ENCODE measurements at regions not wholly inside any gene's neighbourhood (a gene's known extent, or its start where the extent isn't known, plus 50 kb on each side); places are given as distances from the start of the nearest gene placed in this dataset.

DNA sequence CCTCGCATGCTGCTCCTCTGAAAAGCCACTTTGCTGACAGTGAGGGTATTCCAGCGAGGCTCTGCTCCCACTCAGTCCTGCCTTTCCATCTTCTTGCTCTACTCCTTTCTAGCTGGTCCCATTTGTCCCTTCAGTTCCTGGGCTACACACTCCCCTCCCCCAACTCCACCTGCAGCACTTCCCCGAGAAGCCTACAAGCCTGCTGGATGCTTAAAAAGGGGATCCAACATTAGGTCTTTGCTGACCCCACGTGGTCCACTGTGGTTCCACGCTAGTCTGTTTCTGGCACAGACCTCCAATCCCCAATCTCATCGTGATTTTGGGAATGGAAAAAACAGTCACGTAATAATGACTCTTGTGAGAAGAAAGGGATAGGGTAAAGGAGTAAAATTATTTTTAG lies 121.6 kb upstream of the SNX19 start:
- no peak for DNase-seq (ENCODE audit: low read depth, low spot score)
- no peaks in the 10 kb centered on the region for H3K9me3 Mint-ChIP-seq
- no peak overlapping the region for H3K4me3 Mint-ChIP-seq
- H3K36me3 Mint-ChIP-seq (ENCODE audit: low read depth): no peaks in the 10 kb centered on the region
- H3K4me1 Mint-ChIP-seq: no peaks in the 10 kb centered on the region
- TF ChIP-seq, protein P1, sequence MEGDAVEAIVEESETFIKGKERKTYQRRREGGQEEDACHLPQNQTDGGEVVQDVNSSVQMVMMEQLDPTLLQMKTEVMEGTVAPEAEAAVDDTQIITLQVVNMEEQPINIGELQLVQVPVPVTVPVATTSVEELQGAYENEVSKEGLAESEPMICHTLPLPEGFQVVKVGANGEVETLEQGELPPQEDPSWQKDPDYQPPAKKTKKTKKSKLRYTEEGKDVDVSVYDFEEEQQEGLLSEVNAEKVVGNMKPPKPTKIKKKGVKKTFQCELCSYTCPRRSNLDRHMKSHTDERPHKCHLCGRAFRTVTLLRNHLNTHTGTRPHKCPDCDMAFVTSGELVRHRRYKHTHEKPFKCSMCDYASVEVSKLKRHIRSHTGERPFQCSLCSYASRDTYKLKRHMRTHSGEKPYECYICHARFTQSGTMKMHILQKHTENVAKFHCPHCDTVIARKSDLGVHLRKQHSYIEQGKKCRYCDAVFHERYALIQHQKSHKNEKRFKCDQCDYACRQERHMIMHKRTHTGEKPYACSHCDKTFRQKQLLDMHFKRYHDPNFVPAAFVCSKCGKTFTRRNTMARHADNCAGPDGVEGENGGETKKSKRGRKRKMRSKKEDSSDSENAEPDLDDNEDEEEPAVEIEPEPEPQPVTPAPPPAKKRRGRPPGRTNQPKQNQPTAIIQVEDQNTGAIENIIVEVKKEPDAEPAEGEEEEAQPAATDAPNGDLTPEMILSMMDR (conservative IDR thresholded peaks at IDR 0.05): no peak
- H3K27me3 Mint-ChIP-seq (ENCODE audit: low read depth): no peaks in the 10 kb centered on the region
- no peak overlapping the region for H3K27ac Mint-ChIP-seq (ENCODE audit: unreplicated experiment)

DNA sequence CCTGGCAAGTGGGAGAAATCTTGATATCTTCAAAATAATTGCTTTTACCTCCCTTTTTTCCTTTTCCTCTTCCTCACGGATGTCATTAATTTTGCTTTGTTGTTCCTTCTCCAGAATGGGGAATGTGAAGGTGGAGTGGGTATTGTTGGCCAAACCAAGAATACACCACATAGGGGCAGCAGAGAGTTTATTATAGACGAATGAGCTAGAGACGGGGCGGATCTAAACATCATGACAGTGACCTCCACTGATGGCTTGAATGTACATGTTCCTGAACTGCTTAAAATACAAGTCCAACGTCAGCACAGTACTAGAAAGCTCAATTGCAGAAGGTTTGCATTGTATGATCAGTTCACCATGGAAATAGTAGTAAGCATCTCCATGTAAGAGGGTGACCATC lies 122.3 kb upstream of the SNX19 start:
- no peak for DNase-seq (ENCODE audit: low read depth, low spot score)
- H3K9me3 Mint-ChIP-seq: no peaks in the 10 kb centered on the region

DNA sequence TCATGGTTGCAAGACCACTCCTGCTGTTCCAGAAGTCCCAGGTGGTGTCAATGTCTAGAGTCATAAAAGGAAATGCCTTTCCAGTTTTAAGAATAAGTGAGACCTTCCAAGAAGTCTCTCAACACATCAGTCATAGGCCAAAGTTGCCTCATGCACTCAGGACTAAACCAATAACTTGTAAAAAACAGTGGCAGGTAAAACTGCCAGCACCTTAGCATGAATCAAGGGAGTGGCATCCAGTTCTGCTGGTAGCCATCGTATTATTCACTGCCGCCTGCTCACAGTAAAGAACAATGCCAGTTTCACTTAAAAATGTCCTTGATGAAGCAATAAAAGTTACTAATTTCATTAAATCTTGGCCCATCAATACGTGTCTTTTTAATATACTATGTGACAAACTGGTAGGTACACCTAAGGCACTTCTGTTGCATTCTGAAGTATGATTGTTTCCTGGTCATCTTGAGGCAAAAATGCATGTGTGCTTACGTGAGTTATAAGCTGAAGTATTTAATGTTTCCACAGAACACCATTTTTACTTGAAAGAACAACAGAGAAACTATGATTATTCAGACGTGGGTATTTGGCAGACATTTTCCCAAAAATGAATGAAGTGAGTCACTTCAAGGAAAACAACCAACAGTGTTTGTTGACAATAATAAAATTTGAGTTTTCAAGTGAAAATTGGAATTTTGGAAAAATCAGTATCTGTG lies 125.2 kb upstream of the SNX19 start:
- no peaks in the 10 kb centered on the region for H3K4me1 Mint-ChIP-seq
- H3K27ac Mint-ChIP-seq (ENCODE audit: unreplicated experiment): no peak overlapping the region
- H3K4me3 Mint-ChIP-seq: no peak overlapping the region
- peaks cover 1% of the 10 kb centered on the region for H3K9me3 Mint-ChIP-seq
- peaks cover 3% of the 10 kb centered on the region for H3K27me3 Mint-ChIP-seq (ENCODE audit: low read depth)
- H3K36me3 Mint-ChIP-seq (ENCODE audit: low read depth): no peaks in the 10 kb centered on the region
- TF ChIP-seq, protein P1 (conservative IDR thresholded peaks at IDR 0.05): no peak
- no peak for DNase-seq (ENCODE audit: low read depth, low spot score)

More for the DNA sequence above, 122.3 kb upstream of the SNX19 start:
- Mint-ChIP-seq H3K27me3 (ENCODE audit: low read depth) (no peaks in the 10 kb centered on the region), H3K4me1 (no peaks in the 10 kb centered on the region), H3K27ac (ENCODE audit: unreplicated experiment) (no peak overlapping the region), H3K4me3 (no peak overlapping the region), H3K36me3 (ENCODE audit: low read depth) (no peaks in the 10 kb centered on the region)
- TF ChIP-seq, protein P1 (conservative IDR thresholded peaks at IDR 0.05): peak; percentile 51

DNA sequence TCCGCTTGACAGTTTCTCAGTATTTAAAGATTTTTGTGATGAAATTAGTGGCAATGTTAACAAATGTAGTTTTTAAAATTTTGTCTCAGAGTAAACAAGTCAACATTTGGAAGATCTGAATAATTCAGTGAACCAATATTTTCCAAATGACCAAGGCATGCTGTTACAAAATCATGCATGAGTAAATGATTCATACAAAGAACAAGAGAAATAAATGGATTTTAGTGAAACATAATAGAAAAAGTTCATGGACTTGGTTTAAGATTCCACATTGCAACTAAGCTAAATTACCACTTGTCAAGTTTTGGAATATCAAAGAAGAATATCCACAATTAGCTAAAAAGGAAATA lies 125.7 kb upstream of the SNX19 start:
- Mint-ChIP-seq H3K9me3 (peaks cover 2% of the 10 kb centered on the region), H3K27ac (ENCODE audit: unreplicated experiment) (no peak overlapping the region), H3K4me1 (no peaks in the 10 kb centered on the region), H3K4me3 (no peak overlapping the region), H3K27me3 (ENCODE audit: low read depth) (peaks cover 5% of the 10 kb centered on the region), H3K36me3 (ENCODE audit: low read depth) (no peaks in the 10 kb centered on the region)
- DNase-seq (ENCODE audit: low read depth, low spot score): no peak
- TF ChIP-seq, protein P1 (conservative IDR thresholded peaks at IDR 0.05): no peak

DNA sequence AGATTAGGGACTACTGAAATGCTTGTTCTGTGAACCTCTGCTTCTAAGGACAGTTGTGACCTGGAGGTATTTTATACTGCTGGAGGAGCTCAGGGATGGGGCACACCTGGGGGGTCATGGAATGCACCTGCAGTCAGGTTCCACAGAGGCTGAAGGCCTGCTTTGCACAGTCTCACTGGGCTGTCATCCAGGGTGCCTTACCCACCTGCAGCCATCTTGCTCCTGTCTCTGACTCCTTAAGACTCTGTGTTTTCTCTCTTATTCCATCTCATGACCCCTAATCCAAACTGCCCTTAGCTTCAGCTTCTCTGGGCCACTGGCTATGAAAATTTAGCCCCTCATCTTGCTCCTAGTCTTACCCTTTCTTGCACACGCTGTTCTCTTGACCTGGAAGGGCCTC lies 127.0 kb upstream of the SNX19 start:
- Mint-ChIP-seq H3K27me3 (ENCODE audit: low read depth) (peaks cover 10% of the 10 kb centered on the region), H3K4me3 (no peak overlapping the region), H3K27ac (ENCODE audit: unreplicated experiment) (no peak overlapping the region), H3K9me3 (peaks cover 6% of the 10 kb centered on the region), H3K4me1 (no peaks in the 10 kb centered on the region), H3K36me3 (ENCODE audit: low read depth) (no peaks in the 10 kb centered on the region)
- TF ChIP-seq, protein P1 (conservative IDR thresholded peaks at IDR 0.05): no peak
- DNase-seq (ENCODE audit: low read depth, low spot score): no peak

All from neural crest cell (in vitro differentiated cells).